Mononuclear cell (primary cell): ENCODE measurements at regions not wholly inside any gene's neighbourhood (a gene's known extent, or its start where the extent isn't known, plus 50 kb on each side); places are given as distances from the start of the nearest gene placed in this dataset.

ENCODE experiments used
- H3K27me3 ChIP-seq: 2 replicates; pipeline ENCODE4 v1.6.0; 2011; ENCODE audit warnings: low read length, control low read depth; ENCODE audit not compliant: insufficient read depth
- H3K4me1 ChIP-seq: 2 replicates; pipeline ENCODE4 v1.5.1; 2011; ENCODE audit warnings: mild to moderate bottlenecking, low read length, control low read depth; ENCODE audit not compliant: insufficient read depth
- H3K4me3 ChIP-seq: 2 replicates; pipeline ENCODE4 v1.5.1; 2011; ENCODE audit warnings: mild to moderate bottlenecking, low read length, moderate library complexity
- H3K9me3 ChIP-seq: 2 replicates; pipeline ENCODE4 v1.5.1; 2011; ENCODE audit warnings: low read depth, mild to moderate bottlenecking, control low read depth, low read length

DNA sequence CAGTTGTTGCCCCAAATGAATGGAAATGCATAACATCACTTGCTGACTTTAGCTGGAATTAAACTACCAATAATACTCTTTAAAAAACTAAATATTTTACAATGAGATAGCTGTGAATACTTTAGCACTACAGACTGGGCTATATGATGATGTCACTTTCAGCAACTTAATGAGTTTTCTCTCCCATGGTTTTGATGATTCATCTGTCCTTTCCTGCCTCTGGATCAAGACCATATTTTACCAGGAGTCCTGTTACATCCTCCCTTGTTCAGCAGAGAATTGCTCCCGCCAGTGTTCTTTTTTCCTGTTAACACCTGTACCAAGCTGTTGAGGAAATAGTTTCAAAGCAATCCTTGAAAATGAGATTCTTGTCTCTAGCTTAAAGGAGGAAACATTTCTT is 543.0 kb downstream of the SPRY1 start:
- H3K4me1 ChIP-seq: no peaks in the 10 kb centered on the region
- H3K27me3 ChIP-seq: no peaks in the 10 kb centered on the region
- H3K4me3 ChIP-seq: no peak overlapping the region
- H3K9me3 ChIP-seq: no peaks in the 10 kb centered on the region

DNA sequence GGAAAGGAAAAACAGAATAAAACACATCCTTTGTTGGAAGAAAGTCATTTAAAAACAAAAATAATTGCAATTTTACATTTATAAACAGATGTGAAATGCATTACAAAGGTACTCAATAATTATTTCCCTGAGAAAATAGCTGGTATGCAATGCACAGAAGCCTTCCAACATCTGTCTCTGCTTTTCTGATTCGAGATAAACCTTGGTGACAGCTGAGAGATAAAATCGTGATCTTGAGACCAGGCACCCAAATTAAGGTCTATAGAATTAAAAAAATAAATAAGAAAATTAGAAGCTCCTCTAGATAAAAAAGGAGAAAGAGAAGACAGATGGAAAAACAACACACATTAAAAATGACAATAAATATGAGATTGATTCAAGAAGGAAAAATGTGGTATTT is 544.0 kb downstream of the SPRY1 start:
- no peaks in the 10 kb centered on the region for H3K27me3 ChIP-seq
- H3K4me3 ChIP-seq: no peak overlapping the region
- no peaks in the 10 kb centered on the region for H3K9me3 ChIP-seq
- H3K4me1 ChIP-seq: no peaks in the 10 kb centered on the region

DNA sequence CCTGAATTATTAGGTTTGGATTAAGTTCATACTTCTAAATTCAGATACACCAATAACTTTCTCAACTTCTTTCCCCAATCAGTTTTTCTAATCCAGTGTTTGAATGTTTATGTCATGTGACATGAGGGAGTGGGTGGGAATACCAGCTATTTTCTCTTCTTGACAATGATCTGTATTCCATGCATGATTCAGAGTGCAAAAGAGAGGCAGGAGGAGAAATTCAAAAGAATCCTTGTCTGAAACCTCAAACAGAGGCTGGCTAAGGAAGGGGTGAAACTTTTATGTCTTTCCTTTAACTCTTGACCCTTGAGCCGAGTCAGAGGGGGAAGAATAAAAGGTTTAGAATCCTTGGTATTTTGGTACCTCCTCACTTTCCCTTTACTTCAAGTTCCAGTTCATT is 544.7 kb downstream of the SPRY1 start:
- Histone ChIP-seq H3K4me1 (no peaks in the 10 kb centered on the region), H3K27me3 (no peaks in the 10 kb centered on the region), H3K9me3 (no peaks in the 10 kb centered on the region)

DNA sequence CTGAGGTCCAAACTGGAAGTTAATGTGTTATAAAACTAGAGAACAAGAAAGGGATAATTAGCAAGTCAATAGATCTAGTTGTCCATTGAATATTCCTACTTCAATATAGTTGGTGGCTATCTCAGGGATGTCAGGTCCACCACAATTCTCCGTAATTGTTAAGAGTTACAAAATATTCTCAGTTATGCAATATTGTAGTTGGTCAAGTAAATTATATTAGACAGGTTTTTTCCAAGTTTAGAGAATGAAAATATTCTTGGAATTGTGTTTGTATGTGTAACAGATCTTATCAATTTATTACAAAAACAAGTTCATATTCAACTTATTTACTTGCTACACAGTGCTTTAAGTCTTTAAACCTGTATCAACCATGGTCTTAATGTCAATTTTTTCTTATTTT is 547.4 kb downstream of the SPRY1 start:
- H3K4me3 ChIP-seq: no peak overlapping the region
- no peaks in the 10 kb centered on the region for H3K9me3 ChIP-seq
- no peaks in the 10 kb centered on the region for H3K27me3 ChIP-seq
- no peaks in the 10 kb centered on the region for H3K4me1 ChIP-seq

More for the DNA sequence above, 544.7 kb downstream of the SPRY1 start:
- H3K4me3 ChIP-seq: no peak overlapping the region

DNA sequence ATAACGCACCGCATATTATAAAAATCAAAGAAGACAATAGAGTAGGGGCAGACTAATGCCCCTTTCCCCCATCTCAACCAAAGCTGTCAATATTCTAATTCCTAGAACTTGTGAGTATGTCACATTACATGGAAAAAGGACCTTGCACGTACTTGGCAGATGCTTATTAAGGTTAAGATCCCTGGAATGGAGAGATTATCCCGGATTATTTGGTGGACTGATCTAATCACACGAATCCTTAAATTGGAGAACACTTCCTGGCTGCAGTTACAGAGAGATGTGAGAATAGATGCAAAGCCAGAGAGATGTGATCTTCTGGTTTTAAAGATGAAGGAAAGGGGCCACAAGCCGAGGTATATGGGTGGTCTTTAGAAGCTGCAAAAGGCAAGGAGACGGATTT is 548.7 kb downstream of the SPRY1 start:
- Histone ChIP-seq H3K4me1 (no peaks in the 10 kb centered on the region), H3K9me3 (no peaks in the 10 kb centered on the region), H3K4me3 (no peak overlapping the region), H3K27me3 (no peaks in the 10 kb centered on the region)

DNA sequence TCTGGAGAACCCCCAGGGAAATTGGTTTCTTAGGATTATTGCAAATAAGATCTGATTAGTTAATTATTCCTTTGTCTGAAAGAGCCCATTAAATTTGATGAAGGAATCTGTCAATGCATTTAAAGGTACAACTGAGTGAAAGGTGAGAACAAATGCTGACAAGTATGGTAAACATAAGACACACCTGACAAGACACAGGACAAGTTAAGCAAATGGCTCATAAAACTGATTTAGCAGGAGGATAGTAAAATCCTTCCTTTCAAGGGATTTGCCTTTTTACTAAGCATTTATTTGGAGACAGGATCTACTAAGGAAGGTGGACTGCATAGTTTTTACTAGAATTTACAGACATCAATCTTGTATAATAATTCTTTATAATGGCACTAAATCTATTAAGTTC is 553.9 kb downstream of the SPRY1 start:
- H3K4me3 ChIP-seq: no peak overlapping the region
- H3K4me1 ChIP-seq: no peaks in the 10 kb centered on the region
- no peaks in the 10 kb centered on the region for H3K27me3 ChIP-seq
- no peaks in the 10 kb centered on the region for H3K9me3 ChIP-seq

DNA sequence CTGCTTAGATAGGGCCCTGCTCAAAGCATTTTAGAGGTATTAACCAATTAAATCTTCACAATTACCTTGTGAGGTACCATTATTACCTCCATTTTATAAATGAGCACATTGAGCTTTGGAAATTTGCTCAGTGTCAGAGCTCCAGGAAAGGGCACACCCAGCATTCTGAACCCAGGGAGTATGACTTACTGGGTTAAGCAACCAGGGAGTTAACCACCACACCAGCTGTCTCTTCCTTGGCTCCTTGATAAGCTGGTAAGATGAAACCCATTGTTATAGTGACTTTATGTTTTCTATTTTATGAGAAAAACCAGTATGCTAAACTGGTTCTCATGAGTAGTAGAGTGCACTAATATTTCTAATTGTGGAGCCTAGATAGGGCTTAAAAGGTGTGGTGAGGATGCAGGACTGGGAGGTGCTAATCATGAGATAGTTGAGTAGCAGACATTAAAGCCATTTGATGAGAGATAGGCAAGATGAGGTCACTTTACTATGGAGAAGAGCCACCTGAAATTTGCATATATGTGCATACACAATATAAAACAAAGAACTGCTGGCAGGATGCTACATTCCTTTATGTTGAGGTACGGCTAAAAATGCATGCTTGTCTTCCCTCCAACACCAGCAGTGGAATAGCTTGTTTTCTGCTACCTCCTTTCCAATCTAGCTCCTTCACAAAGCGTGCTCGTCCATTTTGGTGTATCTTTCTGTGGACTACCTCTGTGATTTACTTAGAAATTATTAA is 556.1 kb downstream of the SPRY1 start:
- no peak overlapping the region for H3K4me3 ChIP-seq
- no peaks in the 10 kb centered on the region for H3K9me3 ChIP-seq
- no peaks in the 10 kb centered on the region for H3K4me1 ChIP-seq
- no peaks in the 10 kb centered on the region for H3K27me3 ChIP-seq

DNA sequence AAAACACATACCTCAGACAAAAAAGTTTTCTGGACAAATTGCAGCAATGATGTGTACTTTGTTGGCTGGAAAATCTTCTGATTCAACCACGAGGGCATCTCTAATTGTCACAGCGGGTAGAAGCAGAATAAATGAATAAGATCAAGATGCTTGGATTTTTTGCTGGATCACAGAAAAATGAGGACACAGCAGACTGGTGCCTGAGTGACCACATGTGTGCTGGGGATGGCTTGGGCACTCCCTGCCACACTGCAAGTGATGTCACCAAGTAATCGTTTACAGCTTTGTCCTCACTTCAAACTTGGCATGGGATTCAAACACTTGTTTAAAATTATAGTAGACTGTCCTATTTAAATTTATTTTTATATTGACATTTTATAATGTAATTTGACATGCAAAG is 557.0 kb downstream of the SPRY1 start:
- H3K9me3 ChIP-seq: no peaks in the 10 kb centered on the region
- no peaks in the 10 kb centered on the region for H3K27me3 ChIP-seq
- no peaks in the 10 kb centered on the region for H3K4me1 ChIP-seq
- no peak overlapping the region for H3K4me3 ChIP-seq

DNA sequence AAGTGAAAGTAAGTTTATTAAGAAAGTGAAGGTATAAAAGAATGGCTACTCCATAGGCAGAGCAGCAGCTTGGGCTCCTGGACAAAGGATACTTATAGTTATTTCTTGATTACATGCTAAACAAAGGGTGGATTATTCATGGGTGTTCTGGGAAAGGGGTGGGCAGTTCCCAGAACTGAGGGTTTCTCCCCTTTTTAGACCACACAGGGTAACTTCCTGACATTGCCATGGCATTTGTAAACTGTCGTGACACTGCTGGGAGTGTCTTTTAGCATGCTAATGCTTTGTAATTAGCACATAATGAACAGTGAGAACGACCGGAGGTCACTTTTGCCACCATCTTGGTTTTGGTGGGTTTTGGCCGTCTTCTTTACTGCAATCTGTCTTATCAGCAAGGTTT is 557.6 kb downstream of the SPRY1 start:
- Histone ChIP-seq H3K27me3 (no peaks in the 10 kb centered on the region), H3K4me1 (no peaks in the 10 kb centered on the region), H3K4me3 (no peak overlapping the region), H3K9me3 (no peaks in the 10 kb centered on the region)

DNA sequence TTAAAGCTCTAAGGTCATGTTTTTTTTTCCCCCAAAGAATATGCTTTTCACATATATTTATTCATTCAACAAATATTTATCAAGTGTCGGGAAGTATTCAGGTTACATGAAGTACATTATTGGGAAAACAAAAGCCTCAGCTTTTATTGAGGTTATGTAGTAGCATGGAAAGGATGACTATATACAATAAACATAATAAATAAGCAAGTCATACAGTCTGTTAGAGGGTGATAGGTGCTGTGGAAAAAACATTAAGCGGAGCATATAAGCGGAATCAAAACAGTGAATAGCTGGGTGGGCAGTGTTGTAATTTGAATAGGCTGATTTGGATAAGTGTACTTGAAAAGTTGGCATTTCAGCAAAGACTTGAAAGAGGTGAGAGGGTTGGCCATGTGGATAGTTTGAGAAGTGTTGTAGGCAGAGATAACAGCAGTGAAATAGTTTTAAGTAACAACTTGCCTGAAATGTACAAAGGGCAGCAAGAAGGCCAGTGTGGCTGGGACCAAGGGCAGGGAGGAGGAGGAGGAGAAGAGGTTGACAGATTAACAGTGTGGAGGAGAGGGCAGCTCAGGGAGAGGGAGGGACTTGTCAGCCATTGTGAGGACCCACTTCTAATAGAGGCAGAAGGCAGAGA is 558.7 kb downstream of the SPRY1 start:
- no peaks in the 10 kb centered on the region for H3K27me3 ChIP-seq
- no peaks in the 10 kb centered on the region for H3K9me3 ChIP-seq
- no peak overlapping the region for H3K4me3 ChIP-seq
- no peaks in the 10 kb centered on the region for H3K4me1 ChIP-seq

DNA sequence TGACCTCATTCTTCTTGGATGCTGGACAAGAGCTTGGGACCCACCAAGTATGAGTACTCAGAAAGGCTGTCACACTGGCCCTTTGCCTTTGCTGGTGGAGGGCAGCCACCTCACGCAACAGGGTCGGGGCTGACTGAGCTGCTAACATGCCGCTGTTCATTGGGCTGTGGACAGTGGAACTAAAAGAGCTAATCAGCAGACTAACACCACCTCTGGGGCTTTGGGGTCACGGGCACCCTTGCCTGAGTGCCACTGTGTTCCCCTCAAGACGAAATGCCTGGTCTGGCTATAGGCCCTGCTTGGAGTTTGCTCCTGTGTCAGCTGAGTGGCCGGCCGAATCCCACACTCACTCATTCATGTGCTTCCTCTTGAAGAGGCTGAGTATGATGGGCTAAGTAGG is 559.6 kb downstream of the SPRY1 start:
- H3K27me3 ChIP-seq: no peaks in the 10 kb centered on the region
- no peak overlapping the region for H3K4me3 ChIP-seq
- no peaks in the 10 kb centered on the region for H3K9me3 ChIP-seq
- no peaks in the 10 kb centered on the region for H3K4me1 ChIP-seq

DNA sequence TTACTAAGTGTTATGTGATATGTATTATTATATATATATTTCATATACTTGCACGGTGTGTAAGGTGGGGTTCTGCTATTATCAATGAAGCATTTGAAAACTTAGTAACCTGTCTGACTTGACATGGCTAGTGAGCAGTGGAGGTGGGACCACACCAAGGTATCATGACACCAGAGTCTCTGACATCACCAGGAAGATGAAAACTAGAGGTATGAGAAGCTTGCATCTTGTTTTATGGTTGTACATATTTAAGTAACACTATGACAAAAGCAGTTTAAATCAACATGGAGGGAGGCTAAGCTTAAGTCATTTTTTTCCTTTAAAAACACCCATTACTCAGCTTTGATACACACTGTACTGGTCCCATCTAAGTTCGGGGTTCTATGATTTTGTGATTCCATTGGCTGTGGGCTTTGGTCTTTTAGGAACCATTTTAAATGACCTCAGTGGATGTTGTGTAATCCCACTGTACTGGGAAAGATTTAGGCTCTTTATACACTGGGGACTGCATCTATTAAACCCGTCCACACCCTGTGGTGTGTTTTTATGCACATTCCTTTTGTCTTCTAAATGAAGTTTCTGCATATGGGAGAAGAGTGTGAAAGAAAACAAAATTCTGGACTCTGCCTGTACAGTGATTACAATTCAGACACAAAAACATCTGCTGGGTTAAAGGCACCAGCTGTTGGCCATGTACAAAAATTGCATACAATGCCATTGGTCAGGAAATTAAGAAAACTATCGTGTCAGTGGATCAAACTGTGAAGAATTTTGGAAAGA is 570.6 kb downstream of the SPRY1 start:
- Histone ChIP-seq H3K4me3 (no peak overlapping the region), H3K9me3 (no peaks in the 10 kb centered on the region), H3K4me1 (no peaks in the 10 kb centered on the region), H3K27me3 (no peaks in the 10 kb centered on the region)

DNA sequence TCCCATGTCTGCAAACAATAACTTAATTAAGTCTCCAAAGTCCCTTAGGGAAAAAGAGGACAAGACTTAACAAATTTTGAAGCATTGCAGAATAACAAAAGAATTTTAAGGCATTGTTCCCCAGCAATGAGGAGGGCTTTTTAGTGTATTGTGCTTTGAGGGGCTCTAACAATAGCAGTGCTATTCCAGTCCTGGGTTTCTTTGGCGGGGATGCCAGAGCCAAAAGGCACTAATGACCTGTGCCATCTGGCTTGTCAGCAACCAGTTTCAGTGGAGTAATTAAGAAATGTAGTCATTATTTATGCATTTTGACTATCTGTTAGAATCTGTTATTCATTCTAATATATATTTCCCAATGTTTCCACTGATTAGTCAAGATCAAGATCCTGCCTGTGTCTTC is 575.4 kb downstream of the SPRY1 start:
- Histone ChIP-seq H3K4me3 (no peak overlapping the region), H3K4me1 (no peaks in the 10 kb centered on the region), H3K27me3 (no peaks in the 10 kb centered on the region), H3K9me3 (no peaks in the 10 kb centered on the region)

DNA sequence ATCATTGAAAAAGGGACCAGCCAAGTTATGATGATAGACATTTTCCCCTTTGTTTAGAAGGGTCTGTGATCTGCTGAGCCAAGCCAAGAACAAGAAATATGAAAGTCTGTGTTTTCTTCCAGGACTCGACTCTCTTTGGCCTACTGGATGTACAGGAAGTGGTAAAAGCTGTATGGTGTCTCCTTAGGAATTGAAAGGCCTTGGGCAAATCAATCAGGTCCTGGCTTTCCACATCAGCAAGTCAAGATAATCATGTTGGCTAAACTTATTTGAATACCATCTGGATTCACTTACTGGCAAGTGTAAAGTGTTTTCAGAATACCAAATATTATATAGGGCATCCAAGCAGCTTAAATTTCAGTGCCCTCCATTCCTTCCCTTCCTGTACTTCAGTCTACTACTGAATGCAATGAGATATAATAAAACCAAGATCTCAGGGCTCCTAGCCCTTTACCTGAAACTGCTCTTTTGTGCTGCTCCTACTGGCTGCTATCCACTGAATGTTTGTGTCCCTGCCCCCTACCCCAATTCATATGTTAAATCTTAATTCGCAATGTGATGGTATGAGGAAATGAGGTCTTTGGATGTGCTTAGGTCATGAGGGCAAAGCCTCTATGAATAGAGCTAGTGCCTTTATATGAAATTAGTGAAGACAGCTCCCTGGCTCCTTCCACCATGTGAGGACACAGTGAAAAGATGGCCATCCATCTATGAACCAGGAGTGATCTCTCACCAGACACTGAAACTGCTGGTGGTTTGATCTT is 578.0 kb downstream of the SPRY1 start:
- no peak overlapping the region for H3K4me3 ChIP-seq
- no peaks in the 10 kb centered on the region for H3K27me3 ChIP-seq
- no peaks in the 10 kb centered on the region for H3K9me3 ChIP-seq
- H3K4me1 ChIP-seq: no peaks in the 10 kb centered on the region

DNA sequence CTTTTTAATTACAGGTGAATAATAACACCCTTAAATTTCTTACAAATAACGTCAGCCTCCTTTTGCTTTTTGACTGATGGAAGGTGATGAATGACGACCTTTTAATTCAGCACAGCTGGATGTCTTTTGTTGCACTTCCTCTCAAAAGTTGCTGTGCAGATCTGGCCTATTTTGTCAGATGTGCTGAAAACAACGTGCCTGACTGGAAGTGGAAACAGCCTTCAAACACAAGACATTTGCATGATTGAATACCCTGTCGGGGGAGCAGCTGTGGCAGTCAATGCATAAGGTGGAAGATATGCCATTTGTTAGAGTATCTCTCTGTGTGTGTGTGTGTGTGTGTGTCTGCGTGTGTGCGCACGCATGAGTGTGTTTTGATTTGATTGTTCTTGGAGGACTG is 579.7 kb downstream of the SPRY1 start:
- no peak overlapping the region for H3K4me3 ChIP-seq
- H3K9me3 ChIP-seq: no peaks in the 10 kb centered on the region
- H3K4me1 ChIP-seq: no peaks in the 10 kb centered on the region
- H3K27me3 ChIP-seq: no peaks in the 10 kb centered on the region
